ENCODE measurements at regions not wholly inside any gene's neighbourhood (a gene's known extent, or its start where the extent isn't known, plus 50 kb on each side); places are given as distances from the start of the nearest gene placed in this dataset.

- TF ChIP-seq, protein P1, sequence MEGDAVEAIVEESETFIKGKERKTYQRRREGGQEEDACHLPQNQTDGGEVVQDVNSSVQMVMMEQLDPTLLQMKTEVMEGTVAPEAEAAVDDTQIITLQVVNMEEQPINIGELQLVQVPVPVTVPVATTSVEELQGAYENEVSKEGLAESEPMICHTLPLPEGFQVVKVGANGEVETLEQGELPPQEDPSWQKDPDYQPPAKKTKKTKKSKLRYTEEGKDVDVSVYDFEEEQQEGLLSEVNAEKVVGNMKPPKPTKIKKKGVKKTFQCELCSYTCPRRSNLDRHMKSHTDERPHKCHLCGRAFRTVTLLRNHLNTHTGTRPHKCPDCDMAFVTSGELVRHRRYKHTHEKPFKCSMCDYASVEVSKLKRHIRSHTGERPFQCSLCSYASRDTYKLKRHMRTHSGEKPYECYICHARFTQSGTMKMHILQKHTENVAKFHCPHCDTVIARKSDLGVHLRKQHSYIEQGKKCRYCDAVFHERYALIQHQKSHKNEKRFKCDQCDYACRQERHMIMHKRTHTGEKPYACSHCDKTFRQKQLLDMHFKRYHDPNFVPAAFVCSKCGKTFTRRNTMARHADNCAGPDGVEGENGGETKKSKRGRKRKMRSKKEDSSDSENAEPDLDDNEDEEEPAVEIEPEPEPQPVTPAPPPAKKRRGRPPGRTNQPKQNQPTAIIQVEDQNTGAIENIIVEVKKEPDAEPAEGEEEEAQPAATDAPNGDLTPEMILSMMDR (IDR thresholded peaks at IDR 0.05), result no peak
- no peak for DNase-seq (ENCODE audit: low spot score)
Measured at GRCh38 chr9:23219471-23219870, 606.6 kb downstream of the ELAVL2 start.

GRCh38 chr9:23220171-23220570, 605.9 kb downstream of the ELAVL2 start:
- TF ChIP-seq, protein P1 (IDR thresholded peaks at IDR 0.05), result no peak
- Histone ChIP-seq H3K27ac (no peak overlapping the region), H3K4me3 (no peak overlapping the region)
- DNase-seq (ENCODE audit: low spot score), result no peak

More at GRCh38 chr9:23219471-23219870, 606.6 kb downstream of the ELAVL2 start:
- Histone ChIP-seq H3K27ac (no peak overlapping the region), H3K4me3 (no peak overlapping the region)

- TF ChIP-seq, protein P1 (IDR thresholded peaks at IDR 0.05), result no peak
- no peak overlapping the region for H3K27ac ChIP-seq
- no peak for DNase-seq (ENCODE audit: low spot score)
- H3K4me3 ChIP-seq, result no peak overlapping the region
Measured at GRCh38 chr9:23220957-23221356, 605.1 kb downstream of the ELAVL2 start.

- TF ChIP-seq, protein P1 (IDR thresholded peaks at IDR 0.05), result no peak
- Histone ChIP-seq H3K27ac (no peak overlapping the region), H3K4me3 (no peak overlapping the region)
- DNase-seq (ENCODE audit: low spot score), result no peak
Measured at GRCh38 chr9:23229890-23230317, 596.1 kb downstream of the ELAVL2 start.

GRCh38 chr9:23232831-23233230, 593.2 kb downstream of the ELAVL2 start:
- TF ChIP-seq, protein P1 (IDR thresholded peaks at IDR 0.05), result no peak
- no peak for DNase-seq (ENCODE audit: low spot score)
- Histone ChIP-seq H3K27ac (no peak overlapping the region), H3K4me3 (no peak overlapping the region)

DNA sequence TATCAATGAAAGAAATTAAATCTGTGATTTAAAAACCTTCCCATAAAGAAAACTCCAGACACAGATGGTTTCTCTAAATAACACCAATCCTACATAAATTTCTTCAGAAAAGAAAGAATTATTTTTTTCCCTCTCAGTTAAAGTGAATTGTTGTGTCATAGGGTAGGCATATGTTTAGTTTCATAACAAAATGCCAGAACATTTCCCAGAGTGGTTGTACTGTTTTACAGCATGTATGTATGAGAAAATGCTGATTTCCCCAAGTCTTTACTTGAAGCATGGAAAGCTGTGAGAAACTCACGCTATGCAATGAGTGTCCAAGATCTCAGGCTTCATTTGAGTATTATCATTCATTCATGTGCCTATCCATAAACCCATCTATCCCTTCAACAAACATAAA, 582.5 kb downstream of the ELAVL2 start:
- DNase-seq (ENCODE audit: low spot score), result no peak
- Histone ChIP-seq H3K27ac (no peak overlapping the region), H3K4me3 (no peak overlapping the region)
- TF ChIP-seq, protein P1 (IDR thresholded peaks at IDR 0.05), result no peak

DNA sequence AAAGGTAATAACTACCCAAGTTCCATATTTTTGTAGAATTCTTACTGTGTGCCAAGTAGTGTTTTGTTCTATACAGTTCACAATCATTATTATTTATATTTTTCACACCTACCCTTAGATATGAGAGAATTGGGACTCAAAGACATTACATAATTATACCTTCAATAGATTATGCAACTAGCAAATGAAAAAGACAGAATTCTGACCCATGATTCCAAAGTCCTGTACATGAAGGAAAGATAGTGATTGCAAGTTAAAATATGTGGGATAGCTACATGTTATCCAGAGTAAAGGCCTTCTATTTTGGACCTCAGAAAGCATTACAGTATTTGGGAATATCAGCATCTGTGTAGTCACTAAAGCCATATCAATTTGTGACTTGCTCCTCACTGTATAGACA, 581.0 kb downstream of the ELAVL2 start:
- TF ChIP-seq, protein P1 (IDR thresholded peaks at IDR 0.05), result no peak
- DNase-seq (ENCODE audit: low spot score), result no peak
- no peak overlapping the region for H3K27ac ChIP-seq
- no peak overlapping the region for H3K4me3 ChIP-seq
